Activated naive CD8-positive, alpha-beta T cell treated with anti-CD3 and anti-CD28 coated beads, Interleukin-2, amount 10 ng/mL, durations not matched to agents 7 days and 5 days (primary cell): ENCODE measurements at regions not wholly inside any gene's neighbourhood (a gene's known extent, or its start where the extent isn't known, plus 50 kb on each side); places are given as distances from the start of the nearest gene placed in this dataset.

Source experiments
- ATAC-seq: fragments of 150-1000 bp; cut with Tn5 transposase; one replicate; pipeline ENCODE4 v1.10.0; 2021; ENCODE audit warnings: low read depth, moderate library complexity
- POLR2A ChIA-PET: fragments of 350-600 bp; sonication (Branson Sonifier 250); formaldehyde crosslinking; loops from one replicate; lab custom pipeline; 2021; ENCODE audit warnings: antibody characterized with exemption; lab: Charles Lee
- DNase-seq: peaks from one replicate; pipeline ENCODE4 v3.0.0; 2021
- H3K27ac Mint-ChIP-seq: one replicate; pipeline ENCODE4 v1.8.0; 2022; ENCODE audit warnings: mild to moderate bottlenecking, mixed read lengths
- H3K27me3 Mint-ChIP-seq: one replicate; pipeline ENCODE4 v1.8.0; 2022; ENCODE audit warnings: mild to moderate bottlenecking, moderate library complexity, mixed read lengths
- H3K36me3 Mint-ChIP-seq: one replicate; pipeline ENCODE4 v1.8.0; 2021; ENCODE audit warnings: mild to moderate bottlenecking, mixed read lengths
- H3K4me1 Mint-ChIP-seq: one replicate; pipeline ENCODE4 v1.8.0; 2021; ENCODE audit warnings: mixed read lengths
- H3K4me3 Mint-ChIP-seq: one replicate; pipeline ENCODE4 v1.8.0; 2022; ENCODE audit warnings: mild to moderate bottlenecking, moderate library complexity, mixed read lengths
- H3K9me3 Mint-ChIP-seq: one replicate; pipeline ENCODE4 v1.8.0; 2021; ENCODE audit warnings: mixed read lengths

GRCh38 chr5:73256462-73256861 is 83.5 kb downstream of the TMEM174 start:
- H3K9me3 Mint-ChIP-seq = no peaks in the 10 kb centered on the region
- H3K27ac Mint-ChIP-seq = no peak overlapping the region
- DNase-seq (no peak), ATAC-seq (no peak)
- no peaks in the 10 kb centered on the region for H3K4me1 Mint-ChIP-seq
- H3K27me3 Mint-ChIP-seq = peaks cover 14% of the 10 kb centered on the region
- POLR2A ChIA-PET = no interaction called here
- no peaks in the 10 kb centered on the region for H3K36me3 Mint-ChIP-seq
- no peak overlapping the region for H3K4me3 Mint-ChIP-seq

- H3K9me3 Mint-ChIP-seq = no peaks in the 10 kb centered on the region
- no peak overlapping the region for H3K4me3 Mint-ChIP-seq
- H3K4me1 Mint-ChIP-seq = no peaks in the 10 kb centered on the region
- no peaks in the 10 kb centered on the region for H3K36me3 Mint-ChIP-seq
- H3K27me3 Mint-ChIP-seq = peaks cover 16% of the 10 kb centered on the region
- no peak for DNase-seq
- H3K27ac Mint-ChIP-seq = no peak overlapping the region
- POLR2A ChIA-PET = no interaction called here
- ATAC-seq = no peak
These were observed 83.0 kb downstream of the TMEM174 start for GRCh38 chr5:73256012-73256411.

DNA sequence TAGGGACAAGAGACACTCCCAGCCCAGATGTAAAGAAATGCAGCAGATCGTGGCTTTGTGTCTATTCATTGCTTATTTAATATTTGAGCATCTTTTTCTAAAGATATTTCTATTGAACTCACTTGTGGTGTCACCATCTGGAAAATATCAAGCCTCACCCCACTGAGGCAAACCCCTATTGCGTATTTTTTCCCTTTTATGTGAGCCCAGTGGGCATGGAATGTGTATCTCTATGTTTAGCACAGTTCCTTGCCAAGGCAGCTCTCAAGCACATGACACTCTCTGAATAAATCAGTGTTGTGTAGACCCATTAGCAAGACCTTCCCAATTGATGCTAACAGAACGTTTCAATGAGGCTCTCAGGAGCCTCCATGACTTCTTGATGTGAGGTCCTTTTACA is 81.6 kb downstream of the TMEM174 start:
- POLR2A ChIA-PET = no interaction called here
- Mint-ChIP-seq H3K4me1 (no peaks in the 10 kb centered on the region), H3K27ac (no peak overlapping the region), H3K36me3 (no peaks in the 10 kb centered on the region), H3K27me3 (peaks cover 23% of the 10 kb centered on the region), H3K4me3 (no peak overlapping the region), H3K9me3 (no peaks in the 10 kb centered on the region)
- ATAC-seq = no peak
- DNase-seq = no peak

GRCh38 chr5:73253047-73253660 is 80.2 kb downstream of the TMEM174 start:
- Mint-ChIP-seq H3K4me3 (no peak overlapping the region), H3K27me3 (peaks cover 20% of the 10 kb centered on the region), H3K36me3 (no peaks in the 10 kb centered on the region), H3K4me1 (no peaks in the 10 kb centered on the region), H3K27ac (no peak overlapping the region), H3K9me3 (no peaks in the 10 kb centered on the region)
- no peak for ATAC-seq
- POLR2A ChIA-PET = no interaction called here
- DNase-seq = no peak

DNA sequence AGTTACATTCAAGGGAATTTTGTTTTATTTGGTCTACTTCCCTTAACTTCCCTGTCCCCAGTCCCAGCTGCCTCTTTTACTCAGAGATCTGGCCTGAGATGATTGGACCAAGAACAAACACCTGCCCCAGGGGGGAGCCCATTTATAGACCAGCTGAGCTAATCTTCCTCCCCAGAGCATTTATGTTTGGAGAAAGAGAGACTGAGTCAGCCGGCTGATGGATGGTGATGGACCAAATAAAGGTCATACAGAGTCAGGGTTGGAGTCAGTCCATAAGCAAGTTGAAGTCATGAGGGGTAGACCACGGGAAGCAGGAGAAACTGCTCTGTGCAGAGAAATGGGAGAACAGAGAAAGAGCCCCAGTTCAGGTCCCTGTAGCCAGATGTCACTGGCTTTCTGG is 77.7 kb downstream of the TMEM174 start:
- POLR2A ChIA-PET = no interaction called here
- Mint-ChIP-seq H3K4me1 (no peaks in the 10 kb centered on the region), H3K9me3 (no peaks in the 10 kb centered on the region), H3K27me3 (peaks cover 35% of the 10 kb centered on the region), H3K27ac (no peak overlapping the region), H3K36me3 (no peaks in the 10 kb centered on the region), H3K4me3 (no peak overlapping the region)
- DNase-seq = no peak
- ATAC-seq = no peak

DNA sequence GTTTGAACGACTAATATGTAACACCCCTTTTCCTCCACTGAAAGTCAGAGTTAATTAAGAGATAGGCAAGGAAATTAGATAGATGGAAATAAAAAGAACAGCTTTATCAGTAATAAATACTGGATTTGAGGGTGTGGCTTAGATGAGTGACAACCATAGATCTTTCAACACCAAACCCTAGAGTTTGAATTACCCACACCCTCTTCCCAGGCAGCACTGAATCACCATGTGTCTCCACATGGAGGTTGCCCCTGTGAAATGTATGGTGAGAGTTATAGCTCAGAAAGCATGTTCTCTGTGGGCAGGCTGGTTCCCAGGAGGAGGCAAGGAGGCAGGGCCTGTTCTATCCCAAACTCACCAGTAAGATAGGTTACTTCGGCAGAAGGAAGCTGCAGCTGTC is 69.7 kb downstream of the TMEM174 start:
- no peak for DNase-seq
- Mint-ChIP-seq H3K9me3 (no peaks in the 10 kb centered on the region), H3K36me3 (no peaks in the 10 kb centered on the region), H3K27me3 (peaks cover 38% of the 10 kb centered on the region), H3K27ac (no peak overlapping the region), H3K4me1 (no peaks in the 10 kb centered on the region), H3K4me3 (no peak overlapping the region)
- POLR2A ChIA-PET = no interaction called here
- ATAC-seq = no peak

DNA sequence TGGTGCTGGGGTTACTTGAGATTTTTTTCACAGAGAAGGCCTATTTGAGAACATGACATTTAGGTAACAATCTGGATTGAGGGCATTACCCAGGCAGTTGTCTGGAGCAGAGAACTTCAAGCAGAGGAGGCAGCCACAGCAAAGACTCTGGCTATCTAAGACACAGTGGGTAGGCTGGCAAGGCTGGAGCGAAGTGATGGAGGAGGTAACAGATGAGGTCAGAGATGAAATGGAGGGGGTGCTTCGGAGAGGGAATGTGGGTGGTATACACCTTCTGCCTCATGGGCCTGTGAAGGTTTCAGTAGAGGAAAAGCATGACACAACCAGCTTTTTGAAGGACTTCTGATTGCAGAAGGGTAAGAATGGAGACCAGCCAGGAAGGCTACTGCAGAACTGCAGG is 65.9 kb downstream of the TMEM174 start:
- POLR2A ChIA-PET = no interaction called here
- Mint-ChIP-seq H3K36me3 (no peaks in the 10 kb centered on the region), H3K9me3 (no peaks in the 10 kb centered on the region), H3K4me3 (no peak overlapping the region), H3K4me1 (no peaks in the 10 kb centered on the region), H3K27me3 (peaks cover 45% of the 10 kb centered on the region), H3K27ac (no peak overlapping the region)
- ATAC-seq (no peak), DNase-seq (no peak)

DNA sequence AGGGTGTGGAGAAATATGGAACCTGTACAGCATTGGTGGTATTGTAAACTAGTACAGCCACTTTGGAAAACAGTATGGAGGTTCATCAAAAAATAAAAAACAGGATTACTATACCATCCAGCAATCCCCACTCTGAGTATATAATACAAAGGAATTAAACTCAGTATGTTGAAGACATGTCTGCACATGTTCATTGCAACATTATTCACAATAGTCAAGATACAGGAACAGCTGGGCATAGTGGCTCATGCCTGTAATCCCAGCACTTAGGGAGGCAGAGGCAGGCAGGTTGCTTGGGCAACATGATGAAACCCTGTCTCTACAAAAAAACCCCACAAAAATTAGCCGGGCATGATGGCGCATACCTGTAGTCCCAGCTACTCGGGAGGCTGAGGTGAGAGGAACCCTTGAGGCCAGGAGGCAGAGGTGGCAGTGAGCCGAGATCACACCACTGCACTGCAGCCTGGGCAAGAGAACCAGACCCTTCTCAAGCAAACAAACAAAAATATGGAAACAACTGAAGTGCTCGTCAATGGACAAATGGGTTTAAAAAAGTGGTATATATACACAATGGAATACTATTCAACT is 63.6 kb downstream of the TMEM174 start:
- no peaks in the 10 kb centered on the region for H3K36me3 Mint-ChIP-seq
- ATAC-seq (no peak), DNase-seq (no peak)
- H3K9me3 Mint-ChIP-seq = no peaks in the 10 kb centered on the region
- peaks cover 52% of the 10 kb centered on the region for H3K27me3 Mint-ChIP-seq
- H3K4me3 Mint-ChIP-seq = no peak overlapping the region
- no peak overlapping the region for H3K27ac Mint-ChIP-seq
- POLR2A ChIA-PET = no interaction called here
- peaks cover 11% of the 10 kb centered on the region for H3K4me1 Mint-ChIP-seq

- Mint-ChIP-seq H3K4me1 (peaks cover 11% of the 10 kb centered on the region), H3K27ac (no peak overlapping the region), H3K27me3 (peaks cover 72% of the 10 kb centered on the region), H3K4me3 (no peak overlapping the region), H3K9me3 (no peaks in the 10 kb centered on the region), H3K36me3 (no peaks in the 10 kb centered on the region)
- DNase-seq (no peak), ATAC-seq (no peak)
- POLR2A ChIA-PET = no interaction called here
These were observed 61.2 kb downstream of the TMEM174 start for GRCh38 chr5:73234204-73234555.

DNA sequence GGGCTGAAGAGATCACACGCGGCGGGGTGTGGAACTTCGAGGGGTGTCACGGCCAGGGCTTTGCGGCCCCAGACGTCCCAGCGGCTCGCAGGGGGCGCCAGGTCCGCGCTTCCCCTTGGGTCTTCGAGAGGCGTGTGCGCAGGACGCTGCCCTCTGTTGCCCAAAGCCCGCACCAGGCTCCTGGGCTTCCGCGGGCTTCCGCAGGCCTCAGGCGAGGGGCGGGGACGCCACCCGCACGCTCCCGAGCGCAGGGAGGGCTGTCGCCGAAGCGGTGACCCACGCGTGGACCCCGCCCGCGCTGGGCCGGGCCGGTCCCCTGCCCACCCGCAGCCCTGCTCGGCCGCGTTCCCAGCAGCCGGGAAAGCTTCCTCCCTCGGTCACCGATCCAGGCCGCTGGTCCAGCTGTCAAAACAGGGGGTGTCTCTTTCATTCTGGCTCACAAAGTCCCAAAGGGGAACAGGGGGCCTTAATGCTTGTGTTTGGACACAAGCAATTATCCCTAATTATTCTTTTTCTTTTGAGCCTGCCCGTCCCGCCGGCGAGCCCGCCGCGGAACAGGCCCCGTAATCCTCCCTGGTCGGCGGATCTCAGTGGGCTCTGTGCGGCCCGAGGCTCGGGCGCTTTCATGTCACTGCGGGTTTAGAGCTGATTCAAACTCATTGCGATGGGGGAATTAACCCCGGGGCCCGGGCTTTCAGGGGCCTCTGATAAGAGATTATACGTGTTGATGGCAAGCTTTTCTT is 60.6 kb downstream of the TMEM174 start:
- H3K4me3 Mint-ChIP-seq = peak overlapping the region; percentile 40
- H3K36me3 Mint-ChIP-seq = no peaks in the 10 kb centered on the region
- DNase-seq (peak; percentile 36), ATAC-seq (no peak)
- H3K27me3 Mint-ChIP-seq = peaks cover 77% of the 10 kb centered on the region
- POLR2A ChIA-PET = no interaction called here
- H3K27ac Mint-ChIP-seq = no peak overlapping the region
- H3K9me3 Mint-ChIP-seq = no peaks in the 10 kb centered on the region
- peaks cover 11% of the 10 kb centered on the region for H3K4me1 Mint-ChIP-seq

DNA sequence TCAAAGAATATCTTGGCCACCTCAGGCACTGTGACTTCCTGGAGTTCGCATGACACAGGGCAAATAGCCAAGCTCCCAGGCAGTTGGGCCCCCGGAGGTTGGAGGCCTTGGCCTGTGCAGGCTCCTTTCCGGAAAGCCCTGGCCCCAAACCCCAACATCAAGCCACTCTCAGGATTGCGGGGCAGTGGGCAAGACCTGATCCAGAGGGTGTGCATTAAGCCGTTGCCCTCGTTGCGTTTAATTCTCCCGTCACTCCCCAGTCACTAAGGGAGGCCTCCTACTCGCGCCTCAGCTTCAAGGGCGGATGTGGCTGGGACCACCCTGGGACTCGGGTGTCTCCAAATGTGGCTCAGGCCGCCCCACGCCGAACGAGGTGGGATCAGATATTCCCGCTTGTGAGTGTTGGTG is 60.1 kb downstream of the TMEM174 start:
- Mint-ChIP-seq H3K36me3 (no peaks in the 10 kb centered on the region), H3K4me3 (peak overlapping the region; percentile 25), H3K9me3 (no peaks in the 10 kb centered on the region), H3K27me3 (peaks cover 81% of the 10 kb centered on the region), H3K4me1 (peaks cover 11% of the 10 kb centered on the region), H3K27ac (no peak overlapping the region)
- DNase-seq (no peak), ATAC-seq (no peak)
- POLR2A ChIA-PET = no interaction called here

DNA sequence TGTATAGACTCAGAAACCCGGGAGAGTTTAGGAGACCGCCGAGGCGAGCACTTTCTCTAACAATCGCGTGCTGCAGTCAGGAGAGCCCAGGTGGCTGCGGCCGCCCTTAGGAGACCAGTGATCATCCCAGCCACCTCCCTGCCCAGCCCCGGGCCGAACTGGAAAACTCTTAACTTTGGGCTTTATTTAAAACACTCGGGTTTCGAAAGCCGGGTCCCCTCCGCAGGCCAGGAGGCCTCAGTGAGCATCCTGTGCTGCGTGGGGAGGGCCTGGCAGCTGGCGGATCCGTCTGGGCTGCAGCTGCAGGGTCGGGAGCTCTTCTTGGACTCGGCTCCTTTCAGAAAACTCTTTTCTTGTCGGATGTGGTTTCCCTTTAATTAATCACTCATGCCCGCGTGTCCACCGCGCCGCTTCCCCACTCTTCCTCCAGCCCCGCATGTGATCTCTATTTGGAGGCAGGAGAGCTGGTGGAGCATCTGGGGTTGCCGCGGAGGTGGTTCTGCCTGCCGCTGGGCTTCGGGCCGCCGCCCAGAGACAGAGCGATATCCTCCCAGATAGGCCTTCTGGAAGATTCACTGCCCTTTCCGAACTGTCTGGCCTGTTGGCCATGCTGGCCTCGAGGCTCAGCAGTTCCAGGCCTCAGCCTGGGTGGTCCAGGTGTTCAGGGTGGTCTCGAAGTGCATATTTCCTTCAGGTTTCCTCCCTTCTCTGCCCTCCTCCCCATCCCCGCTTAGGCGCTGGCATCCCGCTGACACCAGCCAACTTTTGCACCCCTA is 59.5 kb downstream of the TMEM174 start:
- no peak for DNase-seq
- peak overlapping the region; percentile 25 for H3K4me3 Mint-ChIP-seq

DNA sequence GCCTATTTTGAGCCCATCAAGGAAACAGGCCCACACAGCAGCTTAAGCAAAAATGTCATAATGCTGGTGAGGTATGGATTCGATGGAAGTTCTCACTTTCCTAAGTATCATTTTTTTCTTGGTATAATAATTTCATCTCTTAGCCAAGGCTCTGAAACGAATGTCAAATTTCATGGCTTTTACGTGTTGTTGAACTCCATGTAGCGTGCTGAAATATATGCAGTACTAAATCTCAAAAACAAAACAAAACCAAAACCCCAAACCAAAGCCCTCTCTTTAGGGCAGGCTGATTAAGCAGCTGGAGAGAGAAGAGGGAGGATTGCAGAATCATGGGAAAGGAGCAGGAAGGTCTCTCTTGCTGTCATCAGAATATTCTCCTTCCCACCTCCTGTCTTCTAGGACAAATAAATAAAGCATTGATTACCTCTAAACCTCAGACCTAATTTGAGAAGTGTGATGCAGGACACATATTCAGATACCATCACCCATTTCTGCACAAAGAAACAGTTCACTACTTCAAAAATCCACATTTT is 58.3 kb downstream of the TMEM174 start:
- H3K36me3 Mint-ChIP-seq = no peaks in the 10 kb centered on the region
- peaks cover 11% of the 10 kb centered on the region for H3K4me1 Mint-ChIP-seq
- H3K27ac Mint-ChIP-seq = no peak overlapping the region
- ATAC-seq (no peak), DNase-seq (no peak)
- peak overlapping the region; percentile 19 for H3K4me3 Mint-ChIP-seq
- POLR2A ChIA-PET = no interaction called here
- peaks cover 77% of the 10 kb centered on the region for H3K27me3 Mint-ChIP-seq
- H3K9me3 Mint-ChIP-seq = no peaks in the 10 kb centered on the region

More for the DNA sequence above, 59.5 kb downstream of the TMEM174 start:
- Mint-ChIP-seq H3K36me3 (no peaks in the 10 kb centered on the region), H3K9me3 (no peaks in the 10 kb centered on the region), H3K4me1 (peaks cover 11% of the 10 kb centered on the region), H3K27ac (no peak overlapping the region), H3K27me3 (peaks cover 77% of the 10 kb centered on the region)
- ATAC-seq = no peak
- POLR2A ChIA-PET = no interaction called here
